ENCODE measurements at regions not wholly inside any gene's neighbourhood (a gene's known extent, or its start where the extent isn't known, plus 50 kb on each side); places are given as distances from the start of the nearest gene placed in this dataset.

- no peak overlapping the region for H3K27ac Mint-ChIP-seq
- Histone ChIP-seq H3K4me2 (no peak overlapping the region), H3K4me3 (no peak overlapping the region), H3K27ac (ENCODE audit: low read depth) (no peak overlapping the region), H3F3A (replicated peaks; ENCODE audit: low read depth) (no peaks in the 10 kb centered on the region), H3K36me3 (ENCODE audit: insufficient read depth) (no peaks in the 10 kb centered on the region), H3K27me3 (ENCODE audit: insufficient read depth) (no peaks in the 10 kb centered on the region), H3K4me1 (ENCODE audit: insufficient read depth) (no peaks in the 10 kb centered on the region; the same call in 1 of the 2 replicates), H2AFZ (no peak overlapping the region), H3K9me2 (ENCODE audit: insufficient read depth) (no peaks in the 10 kb centered on the region), H4K20me1 (replicated peaks; ENCODE audit: insufficient read depth) (no peaks in the 10 kb centered on the region), H3K79me2 (replicated peaks; ENCODE audit: insufficient read depth) (no peaks in the 10 kb centered on the region)
- no peak overlapping the region for H3K4me3 Mint-ChIP-seq
- H3K4me1 Mint-ChIP-seq, result peaks cover 12% of the 10 kb centered on the region
- peaks cover 1% of the 10 kb centered on the region for H3K27me3 Mint-ChIP-seq (ENCODE audit: insufficient read depth, low read depth, poor library complexity)
- DNase-seq (ENCODE audit: low spot score) (no peak), ATAC-seq (no peak)
- no peaks in the 10 kb centered on the region for H3K9me3 Mint-ChIP-seq
- TF ChIP-seq POLR2AphosphoS5 (IDR thresholded peaks at IDR 0.05; ENCODE audit: low read depth) (no peak), CREB1 (CRISPR knock-in tag; IDR thresholded peaks at IDR 0.05; ENCODE audit: low read depth) (no peak), EZH2phosphoT487 (IDR thresholded peaks at IDR 0.05; ENCODE audit: unreplicated experiment) (no peak), EZH2 (IDR thresholded peaks at IDR 0.05; ENCODE audit: low read depth, unreplicated experiment) (no peak), CTCF (conservative IDR thresholded peaks at IDR 0.05; ENCODE audit: low read depth in 2 of 2) (no peak), ZNF462 (CRISPR knock-in tag; IDR thresholded peaks at IDR 0.05) (no peak), JUNB (IDR thresholded peaks at IDR 0.05; ENCODE audit: unreplicated experiment) (no peak), NANOG (IDR thresholded peaks at IDR 0.05; ENCODE audit: borderline replicate concordance) (no peak), ZNF331 (CRISPR knock-in tag; IDR thresholded peaks at IDR 0.05; ENCODE audit: low read depth) (no peak), ZNF114 (CRISPR knock-in tag; IDR thresholded peaks at IDR 0.05) (no peak), STAT1 (IDR thresholded peaks at IDR 0.05; ENCODE audit: unreplicated experiment) (no peak)
- TF ChIP-seq, protein P1, sequence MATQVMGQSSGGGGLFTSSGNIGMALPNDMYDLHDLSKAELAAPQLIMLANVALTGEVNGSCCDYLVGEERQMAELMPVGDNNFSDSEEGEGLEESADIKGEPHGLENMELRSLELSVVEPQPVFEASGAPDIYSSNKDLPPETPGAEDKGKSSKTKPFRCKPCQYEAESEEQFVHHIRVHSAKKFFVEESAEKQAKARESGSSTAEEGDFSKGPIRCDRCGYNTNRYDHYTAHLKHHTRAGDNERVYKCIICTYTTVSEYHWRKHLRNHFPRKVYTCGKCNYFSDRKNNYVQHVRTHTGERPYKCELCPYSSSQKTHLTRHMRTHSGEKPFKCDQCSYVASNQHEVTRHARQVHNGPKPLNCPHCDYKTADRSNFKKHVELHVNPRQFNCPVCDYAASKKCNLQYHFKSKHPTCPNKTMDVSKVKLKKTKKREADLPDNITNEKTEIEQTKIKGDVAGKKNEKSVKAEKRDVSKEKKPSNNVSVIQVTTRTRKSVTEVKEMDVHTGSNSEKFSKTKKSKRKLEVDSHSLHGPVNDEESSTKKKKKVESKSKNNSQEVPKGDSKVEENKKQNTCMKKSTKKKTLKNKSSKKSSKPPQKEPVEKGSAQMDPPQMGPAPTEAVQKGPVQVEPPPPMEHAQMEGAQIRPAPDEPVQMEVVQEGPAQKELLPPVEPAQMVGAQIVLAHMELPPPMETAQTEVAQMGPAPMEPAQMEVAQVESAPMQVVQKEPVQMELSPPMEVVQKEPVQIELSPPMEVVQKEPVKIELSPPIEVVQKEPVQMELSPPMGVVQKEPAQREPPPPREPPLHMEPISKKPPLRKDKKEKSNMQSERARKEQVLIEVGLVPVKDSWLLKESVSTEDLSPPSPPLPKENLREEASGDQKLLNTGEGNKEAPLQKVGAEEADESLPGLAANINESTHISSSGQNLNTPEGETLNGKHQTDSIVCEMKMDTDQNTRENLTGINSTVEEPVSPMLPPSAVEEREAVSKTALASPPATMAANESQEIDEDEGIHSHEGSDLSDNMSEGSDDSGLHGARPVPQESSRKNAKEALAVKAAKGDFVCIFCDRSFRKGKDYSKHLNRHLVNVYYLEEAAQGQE (IDR thresholded peaks at IDR 0.05; ENCODE audit: unreplicated experiment), result no peak
- TF ChIP-seq, protein P2, sequence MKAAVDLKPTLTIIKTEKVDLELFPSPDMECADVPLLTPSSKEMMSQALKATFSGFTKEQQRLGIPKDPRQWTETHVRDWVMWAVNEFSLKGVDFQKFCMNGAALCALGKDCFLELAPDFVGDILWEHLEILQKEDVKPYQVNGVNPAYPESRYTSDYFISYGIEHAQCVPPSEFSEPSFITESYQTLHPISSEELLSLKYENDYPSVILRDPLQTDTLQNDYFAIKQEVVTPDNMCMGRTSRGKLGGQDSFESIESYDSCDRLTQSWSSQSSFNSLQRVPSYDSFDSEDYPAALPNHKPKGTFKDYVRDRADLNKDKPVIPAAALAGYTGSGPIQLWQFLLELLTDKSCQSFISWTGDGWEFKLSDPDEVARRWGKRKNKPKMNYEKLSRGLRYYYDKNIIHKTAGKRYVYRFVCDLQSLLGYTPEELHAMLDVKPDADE (IDR thresholded peaks at IDR 0.05), result no peak
- H3K36me3 Mint-ChIP-seq (ENCODE audit: low read depth), result no peaks in the 10 kb centered on the region
Measured at GRCh38 chr9:90012949-90013348, 408.1 kb downstream of the GADD45G start.

Measured in GM23338 (cell line).